ENCODE measurements at regions not wholly inside any gene's neighbourhood (a gene's known extent, or its start where the extent isn't known, plus 50 kb on each side); places are given as distances from the start of the nearest gene placed in this dataset.
A peak's percentile ranks its signal among the peaks of the same experiment; 100 is the strongest.

GRCh38 chr1:62962901-62963776, 179.2 kb downstream of the ATG4C start:
- Histone ChIP-seq H3K36me3 (ENCODE audit: insufficient read depth, low read length) (no peaks in the 10 kb centered on the region), H3K4me1 (ENCODE audit: insufficient read depth, low read length) (no peaks in the 10 kb centered on the region), H4K20me1 (ENCODE audit: insufficient read depth, low read length) (no peaks in the 10 kb centered on the region), H3K27me3 (ENCODE audit: insufficient read depth, low read length) (no peaks in the 10 kb centered on the region), H3K79me2 (ENCODE audit: insufficient read depth, low read length) (no peaks in the 10 kb centered on the region), H3K4me3 (ENCODE audit: insufficient read depth, low read length) (no peak overlapping the region), H3K27ac (ENCODE audit: low read depth, low read length) (no peak overlapping the region), H3K9me3 (ENCODE audit: low read depth, low read length) (no peaks in the 10 kb centered on the region), H2AFZ (ENCODE audit: low read length) (no peak overlapping the region), H3K4me2 (ENCODE audit: insufficient read depth, low read length) (no peak overlapping the region)
- peak; percentile 60 for TF ChIP-seq CTCF (IDR thresholded peaks at IDR 0.05; ENCODE audit: extremely low read depth, low read depth, low read length)
- DNase-seq (ENCODE audit: insufficient read length, low spot score, missing footprints): peak; percentile 88

- H3K4me3 ChIP-seq (ENCODE audit: insufficient read depth, low read length): no peak overlapping the region
- H3K9me3 ChIP-seq (ENCODE audit: low read depth, low read length): no peaks in the 10 kb centered on the region
- H4K20me1 ChIP-seq (ENCODE audit: insufficient read depth, low read length): no peaks in the 10 kb centered on the region
- H3K4me1 ChIP-seq (ENCODE audit: insufficient read depth, low read length): no peaks in the 10 kb centered on the region
- TF ChIP-seq CTCF (IDR thresholded peaks at IDR 0.05; ENCODE audit: extremely low read depth, low read depth, low read length): no peak
- H3K27me3 ChIP-seq (ENCODE audit: insufficient read depth, low read length): no peaks in the 10 kb centered on the region
- no peak overlapping the region for H3K27ac ChIP-seq (ENCODE audit: low read depth, low read length)
- H3K4me2 ChIP-seq (ENCODE audit: insufficient read depth, low read length): no peak overlapping the region
- H2AFZ ChIP-seq (ENCODE audit: low read length): no peak overlapping the region
- H3K36me3 ChIP-seq (ENCODE audit: insufficient read depth, low read length): no peaks in the 10 kb centered on the region
- no peaks in the 10 kb centered on the region for H3K79me2 ChIP-seq (ENCODE audit: insufficient read depth, low read length)
- DNase-seq (ENCODE audit: insufficient read length, low spot score, missing footprints): no peak
Observed at GRCh38 chr1:62964141-62964540, 180.2 kb downstream of the ATG4C start.

GRCh38 chr1:62967031-62967430, 183.1 kb downstream of the ATG4C start:
- H3K79me2 ChIP-seq (ENCODE audit: insufficient read depth, low read length): no peaks in the 10 kb centered on the region
- TF ChIP-seq CTCF (IDR thresholded peaks at IDR 0.05; ENCODE audit: extremely low read depth, low read depth, low read length): no peak
- H3K4me2 ChIP-seq (ENCODE audit: insufficient read depth, low read length): no peak overlapping the region
- no peaks in the 10 kb centered on the region for H3K36me3 ChIP-seq (ENCODE audit: insufficient read depth, low read length)
- no peak overlapping the region for H3K27ac ChIP-seq (ENCODE audit: low read depth, low read length)
- H3K4me3 ChIP-seq (ENCODE audit: insufficient read depth, low read length): no peak overlapping the region
- no peaks in the 10 kb centered on the region for H4K20me1 ChIP-seq (ENCODE audit: insufficient read depth, low read length)
- no peaks in the 10 kb centered on the region for H3K4me1 ChIP-seq (ENCODE audit: insufficient read depth, low read length)
- no peak overlapping the region for H2AFZ ChIP-seq (ENCODE audit: low read length)
- H3K9me3 ChIP-seq (ENCODE audit: low read depth, low read length): no peaks in the 10 kb centered on the region
- no peaks in the 10 kb centered on the region for H3K27me3 ChIP-seq (ENCODE audit: insufficient read depth, low read length)
- DNase-seq (ENCODE audit: insufficient read length, low spot score, missing footprints): no peak

- DNase-seq (ENCODE audit: insufficient read length, low spot score, missing footprints): no peak
Observed at GRCh38 chr1:62977366-62977765, 193.4 kb downstream of the ATG4C start.

More at GRCh38 chr1:62977366-62977765, 193.4 kb downstream of the ATG4C start:
- no peak overlapping the region for H3K4me3 ChIP-seq (ENCODE audit: insufficient read depth, low read length)
- H3K79me2 ChIP-seq (ENCODE audit: insufficient read depth, low read length): no peaks in the 10 kb centered on the region
- H4K20me1 ChIP-seq (ENCODE audit: insufficient read depth, low read length): no peaks in the 10 kb centered on the region
- H3K27ac ChIP-seq (ENCODE audit: low read depth, low read length): no peak overlapping the region
- H3K9me3 ChIP-seq (ENCODE audit: low read depth, low read length): no peaks in the 10 kb centered on the region
- no peak overlapping the region for H2AFZ ChIP-seq (ENCODE audit: low read length)
- H3K4me2 ChIP-seq (ENCODE audit: insufficient read depth, low read length): no peak overlapping the region
- no peaks in the 10 kb centered on the region for H3K27me3 ChIP-seq (ENCODE audit: insufficient read depth, low read length)
- no peaks in the 10 kb centered on the region for H3K36me3 ChIP-seq (ENCODE audit: insufficient read depth, low read length)
- H3K4me1 ChIP-seq (ENCODE audit: insufficient read depth, low read length): no peaks in the 10 kb centered on the region
- TF ChIP-seq CTCF (IDR thresholded peaks at IDR 0.05; ENCODE audit: extremely low read depth, low read depth, low read length): no peak

Measured in osteoblast (primary cell).